ENCODE measurements at regions not wholly inside any gene's neighbourhood (a gene's known extent, or its start where the extent isn't known, plus 50 kb on each side); places are given as distances from the start of the nearest gene placed in this dataset.

DNA sequence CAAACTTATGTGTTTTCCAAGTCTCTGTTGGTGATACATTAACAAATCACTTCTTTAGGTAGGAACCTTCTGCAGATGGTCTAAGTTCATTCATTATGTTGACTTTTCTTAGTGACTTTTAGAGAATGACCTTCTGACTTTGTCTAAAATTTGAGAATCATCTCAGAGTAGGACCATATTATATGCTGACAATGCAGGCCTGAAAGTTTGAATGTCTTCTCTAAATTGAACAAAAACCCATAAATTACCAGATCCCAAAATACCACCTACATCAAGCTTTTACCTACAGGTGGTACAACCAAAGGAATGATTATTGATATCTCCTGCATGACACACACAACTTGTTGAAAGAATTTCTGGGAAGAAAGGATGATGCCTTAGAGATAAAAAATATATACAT is 191.5 kb downstream of the SOD2 start:
- ATAC-seq (no peak), DNase-seq (no peak)
- no peaks in the 10 kb centered on the region for H3K36me3 Mint-ChIP-seq (ENCODE audit: insufficient read depth)
- no peaks in the 10 kb centered on the region for H3K4me1 Mint-ChIP-seq (ENCODE audit: low read depth)
- H3K27me3 Mint-ChIP-seq (ENCODE audit: low read depth): peaks cover 6% of the 10 kb centered on the region
- H3K9me3 Mint-ChIP-seq: peaks cover 17% of the 10 kb centered on the region
- no peak overlapping the region for H3K4me3 Mint-ChIP-seq

DNA sequence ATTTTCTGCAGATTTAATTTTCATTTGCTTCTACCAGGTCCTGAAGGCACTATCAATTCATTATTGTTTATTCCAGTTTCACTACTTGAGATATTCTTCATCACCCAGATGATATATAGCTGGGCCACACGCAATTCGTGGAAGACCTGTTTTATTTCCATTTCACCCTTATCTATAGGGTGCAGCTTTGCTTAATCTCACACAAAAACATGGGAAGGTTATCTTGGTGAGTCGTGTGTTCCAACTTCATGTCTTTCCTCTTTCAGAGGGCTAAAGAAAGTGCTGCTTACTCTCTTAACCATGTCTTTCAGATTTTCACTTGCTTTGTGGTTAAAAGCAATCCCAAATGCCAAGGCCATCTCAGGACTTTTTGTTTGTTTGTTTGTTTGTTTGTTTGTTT is 194.0 kb downstream of the SOD2 start:
- peaks cover 12% of the 10 kb centered on the region for H3K27me3 Mint-ChIP-seq (ENCODE audit: low read depth)
- peaks cover 17% of the 10 kb centered on the region for H3K9me3 Mint-ChIP-seq
- H3K36me3 Mint-ChIP-seq (ENCODE audit: insufficient read depth): no peaks in the 10 kb centered on the region
- no peak for DNase-seq
- H3K4me3 Mint-ChIP-seq: no peak overlapping the region
- no peaks in the 10 kb centered on the region for H3K4me1 Mint-ChIP-seq (ENCODE audit: low read depth)
- no peak for ATAC-seq

DNA sequence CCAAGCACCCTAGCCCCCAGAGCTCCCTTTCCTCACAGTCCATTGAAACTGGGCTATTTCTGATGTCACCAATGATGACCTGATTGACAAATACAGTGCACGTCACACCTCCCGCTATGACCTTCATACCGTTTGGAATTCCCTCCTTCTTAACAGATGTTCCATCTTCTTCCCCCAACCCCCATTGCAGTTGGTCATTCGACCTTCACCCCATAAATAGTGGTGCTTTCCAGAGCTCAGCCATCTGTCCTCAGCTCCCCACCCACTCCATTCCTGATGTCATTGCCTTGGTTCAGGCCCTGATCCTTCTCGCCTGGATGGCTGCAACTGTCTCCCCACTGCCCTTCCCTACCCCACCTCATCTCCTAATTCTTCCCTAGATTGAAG is 198.5 kb downstream of the SOD2 start:
- DNase-seq: no peak
- H3K9me3 Mint-ChIP-seq: peaks cover 14% of the 10 kb centered on the region
- H3K4me3 Mint-ChIP-seq: no peak overlapping the region
- no peak for ATAC-seq
- H3K36me3 Mint-ChIP-seq (ENCODE audit: insufficient read depth): no peaks in the 10 kb centered on the region
- peaks cover 15% of the 10 kb centered on the region for H3K27me3 Mint-ChIP-seq (ENCODE audit: low read depth)
- no peaks in the 10 kb centered on the region for H3K4me1 Mint-ChIP-seq (ENCODE audit: low read depth)

DNA sequence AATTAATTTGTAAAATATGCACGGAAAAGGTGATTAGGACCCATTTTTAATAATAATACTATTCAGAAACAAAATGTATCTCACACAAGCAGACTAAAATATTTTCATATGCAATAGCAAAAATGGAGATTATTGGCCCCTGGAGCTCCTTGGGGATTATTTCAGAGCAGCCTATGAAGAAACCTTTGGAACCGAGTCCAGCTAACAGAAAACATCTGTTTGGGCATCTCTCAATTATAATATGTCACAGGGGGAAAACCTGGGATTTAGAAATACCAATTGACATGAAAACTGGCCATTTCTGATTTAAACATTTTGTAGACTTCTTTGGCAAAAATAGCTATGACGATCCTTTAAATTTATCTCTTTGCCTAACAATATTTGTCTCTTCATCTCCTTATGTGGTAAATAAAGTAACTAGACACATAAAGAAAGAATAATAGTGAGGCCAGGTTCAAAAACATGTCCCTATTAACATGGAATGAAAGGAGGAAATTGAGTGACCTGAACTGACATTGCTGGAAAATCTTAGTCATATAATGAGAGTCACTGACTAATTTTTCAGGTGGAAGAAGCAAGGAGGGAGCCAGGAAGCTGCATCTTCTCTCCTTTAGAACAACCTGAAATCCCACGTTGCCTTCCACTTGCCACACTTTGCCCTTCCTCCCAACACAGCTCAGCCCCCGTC is 199.0 kb downstream of the SOD2 start:
- Mint-ChIP-seq H3K4me3 (no peak overlapping the region), H3K27me3 (ENCODE audit: low read depth) (peaks cover 15% of the 10 kb centered on the region), H3K4me1 (ENCODE audit: low read depth) (no peaks in the 10 kb centered on the region), H3K36me3 (ENCODE audit: insufficient read depth) (no peaks in the 10 kb centered on the region), H3K9me3 (peaks cover 14% of the 10 kb centered on the region)
- ATAC-seq: no peak
- DNase-seq: no peak

DNA sequence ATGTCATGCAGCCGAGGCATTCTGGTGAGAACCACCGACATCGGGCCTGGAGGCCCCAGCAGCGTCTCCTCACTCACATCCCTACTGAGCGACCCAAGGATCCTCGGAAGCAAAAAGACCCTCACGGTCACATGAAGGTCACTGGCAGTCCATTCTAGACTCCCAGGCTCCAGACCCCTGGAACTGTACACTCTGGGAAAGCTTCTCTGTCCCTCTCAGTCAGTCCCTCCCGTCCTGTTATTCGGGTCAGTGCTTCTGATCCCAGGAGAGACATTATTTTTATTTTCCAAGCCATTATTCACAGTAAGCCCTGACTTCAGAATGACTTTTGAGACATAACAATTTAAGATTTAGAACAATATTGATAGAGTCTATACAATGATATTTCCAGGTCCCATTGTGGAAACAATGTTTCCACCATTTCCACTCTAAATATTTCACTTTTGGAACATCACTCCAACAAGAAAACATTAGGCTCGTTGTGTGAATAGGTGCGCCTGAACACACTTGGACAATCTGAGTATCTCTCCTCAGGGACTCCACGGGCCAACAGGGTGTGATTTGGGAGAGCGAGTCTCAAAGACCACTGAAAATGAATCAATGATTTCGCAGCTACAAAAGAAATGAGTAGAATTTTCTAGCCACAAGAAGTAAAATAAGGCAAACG is 199.7 kb downstream of the SOD2 start:
- peaks cover 15% of the 10 kb centered on the region for H3K27me3 Mint-ChIP-seq (ENCODE audit: low read depth)
- no peaks in the 10 kb centered on the region for H3K4me1 Mint-ChIP-seq (ENCODE audit: low read depth)
- H3K36me3 Mint-ChIP-seq (ENCODE audit: insufficient read depth): no peaks in the 10 kb centered on the region
- no peak for ATAC-seq
- H3K4me3 Mint-ChIP-seq: no peak overlapping the region
- peaks cover 8% of the 10 kb centered on the region for H3K9me3 Mint-ChIP-seq
- DNase-seq: no peak

DNA sequence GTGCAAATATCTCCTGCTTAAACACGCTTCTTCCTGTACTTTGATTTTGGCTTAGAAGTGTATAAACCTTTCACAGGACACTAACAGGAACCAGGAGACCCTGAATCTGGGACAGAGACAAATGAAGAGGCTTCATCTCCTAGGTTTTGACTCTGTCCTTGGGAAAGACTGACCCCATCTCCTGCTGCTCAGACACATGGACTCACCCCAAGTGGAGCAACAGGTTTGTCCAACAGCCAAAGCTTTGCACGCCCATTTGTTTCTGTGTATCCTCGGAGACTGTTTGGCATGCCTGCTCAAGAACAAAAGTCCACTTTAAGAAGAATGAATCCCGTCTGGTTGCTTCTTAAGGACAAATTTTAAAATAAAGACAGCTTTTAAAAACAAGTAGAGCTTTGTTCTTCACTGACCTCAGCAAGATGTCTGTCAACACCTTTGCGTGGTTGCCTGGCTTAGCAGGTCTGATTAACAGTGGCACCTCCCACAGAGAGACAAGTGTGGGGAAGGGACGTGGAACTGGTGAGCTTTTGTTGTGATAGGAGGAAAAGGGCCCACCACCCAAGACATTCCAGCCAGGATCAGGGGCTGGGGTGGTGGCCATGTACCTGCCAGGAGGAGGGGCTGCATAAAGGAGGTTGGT is 202.6 kb downstream of the SOD2 start:
- Mint-ChIP-seq H3K4me1 (ENCODE audit: low read depth) (no peaks in the 10 kb centered on the region), H3K36me3 (ENCODE audit: insufficient read depth) (no peaks in the 10 kb centered on the region), H3K4me3 (no peak overlapping the region), H3K9me3 (no peaks in the 10 kb centered on the region), H3K27me3 (ENCODE audit: low read depth) (peaks cover 10% of the 10 kb centered on the region)
- ATAC-seq: no peak
- no peak for DNase-seq

DNA sequence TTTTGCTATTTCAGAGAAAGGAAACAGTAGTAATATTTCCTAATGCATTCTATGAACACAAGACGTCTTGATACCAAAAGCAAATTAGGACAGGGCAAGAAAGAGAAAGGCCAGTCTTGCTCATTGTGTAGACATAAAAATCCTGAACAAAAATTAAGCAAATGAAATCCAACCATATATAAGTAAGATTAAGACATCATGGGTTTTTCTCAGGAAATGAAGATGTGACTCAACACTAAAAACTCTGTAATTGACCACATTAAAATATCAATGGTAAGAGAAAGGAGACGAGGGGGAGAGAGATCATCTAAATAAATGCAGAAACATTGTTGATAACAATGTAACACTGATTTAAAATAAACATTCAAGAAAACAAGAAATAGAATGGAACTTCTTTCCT is 205.4 kb downstream of the SOD2 start:
- DNase-seq (no peak), ATAC-seq (no peak)
- no peak overlapping the region for H3K4me3 Mint-ChIP-seq
- H3K9me3 Mint-ChIP-seq: no peaks in the 10 kb centered on the region
- H3K27me3 Mint-ChIP-seq (ENCODE audit: low read depth): peaks cover 8% of the 10 kb centered on the region
- H3K36me3 Mint-ChIP-seq (ENCODE audit: insufficient read depth): no peaks in the 10 kb centered on the region
- no peaks in the 10 kb centered on the region for H3K4me1 Mint-ChIP-seq (ENCODE audit: low read depth)

DNA sequence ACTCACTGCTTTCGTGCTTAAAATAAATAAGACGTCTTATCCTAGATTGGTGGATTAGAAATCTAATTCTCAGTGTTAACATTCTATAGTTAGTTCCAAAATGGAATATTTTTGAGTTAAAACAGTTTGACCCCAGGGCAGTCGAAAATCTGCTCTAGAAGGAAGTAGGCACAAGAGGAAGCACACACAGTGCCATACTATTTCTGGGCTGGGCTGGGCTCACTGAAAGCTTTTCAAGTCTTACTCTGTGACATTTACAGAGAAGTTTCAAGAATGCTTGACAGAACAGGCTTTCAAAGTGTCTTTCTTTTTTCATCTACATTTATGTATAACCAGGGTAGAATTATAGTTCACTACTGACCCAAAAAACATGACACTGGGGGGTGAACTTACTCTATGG is 209.8 kb downstream of the SOD2 start:
- H3K4me1 Mint-ChIP-seq (ENCODE audit: low read depth): no peaks in the 10 kb centered on the region
- peaks cover 21% of the 10 kb centered on the region for H3K27me3 Mint-ChIP-seq (ENCODE audit: low read depth)
- H3K36me3 Mint-ChIP-seq (ENCODE audit: insufficient read depth): no peaks in the 10 kb centered on the region
- H3K9me3 Mint-ChIP-seq: no peaks in the 10 kb centered on the region
- H3K4me3 Mint-ChIP-seq: no peak overlapping the region
- DNase-seq: no peak
- ATAC-seq: no peak

DNA sequence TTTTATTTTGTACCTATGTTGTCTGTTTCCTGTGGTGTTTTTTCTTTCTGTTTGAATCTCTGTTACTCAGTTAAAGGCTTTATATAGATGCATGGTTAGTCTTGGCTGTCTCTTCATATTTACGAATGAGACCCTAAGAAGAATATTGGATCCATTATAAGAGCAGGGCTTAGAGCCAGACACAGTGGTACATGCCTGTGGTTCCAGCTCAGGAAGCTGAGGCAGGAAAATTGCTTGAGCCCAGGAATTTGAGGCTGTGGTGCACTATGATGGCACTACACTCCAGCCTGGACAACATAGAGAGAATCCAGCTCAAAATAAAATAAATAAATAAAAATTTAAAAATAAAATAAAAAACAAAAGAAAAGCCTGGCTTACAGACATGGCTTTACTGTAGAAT is 211.1 kb downstream of the SOD2 start:
- DNase-seq (no peak), ATAC-seq (no peak)
- no peaks in the 10 kb centered on the region for H3K4me1 Mint-ChIP-seq (ENCODE audit: low read depth)
- H3K9me3 Mint-ChIP-seq: no peaks in the 10 kb centered on the region
- peaks cover 22% of the 10 kb centered on the region for H3K27me3 Mint-ChIP-seq (ENCODE audit: low read depth)
- H3K36me3 Mint-ChIP-seq (ENCODE audit: insufficient read depth): no peaks in the 10 kb centered on the region
- H3K4me3 Mint-ChIP-seq: no peak overlapping the region

DNA sequence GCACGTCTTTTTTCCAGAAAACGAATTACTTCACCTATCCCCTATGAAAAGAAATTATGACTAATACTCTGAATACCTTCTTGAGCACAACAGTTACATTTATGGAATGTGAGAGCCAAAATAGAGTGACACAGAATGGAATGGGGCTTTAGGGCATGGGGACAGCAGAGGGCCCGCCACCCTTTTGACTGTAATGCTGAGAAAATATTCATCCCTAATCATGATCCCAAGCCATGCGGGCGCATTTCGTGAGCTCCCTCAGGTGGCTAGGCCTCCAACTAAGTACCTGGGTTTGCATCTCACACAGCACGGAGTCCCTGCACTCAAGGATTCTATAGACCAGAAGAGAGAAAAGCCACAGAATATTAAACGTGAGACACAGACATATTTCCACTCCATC is 212.6 kb downstream of the SOD2 start:
- Mint-ChIP-seq H3K4me3 (no peak overlapping the region), H3K4me1 (ENCODE audit: low read depth) (no peaks in the 10 kb centered on the region), H3K27me3 (ENCODE audit: low read depth) (peaks cover 21% of the 10 kb centered on the region), H3K36me3 (ENCODE audit: insufficient read depth) (no peaks in the 10 kb centered on the region), H3K9me3 (no peaks in the 10 kb centered on the region)
- DNase-seq: no peak
- no peak for ATAC-seq

DNA sequence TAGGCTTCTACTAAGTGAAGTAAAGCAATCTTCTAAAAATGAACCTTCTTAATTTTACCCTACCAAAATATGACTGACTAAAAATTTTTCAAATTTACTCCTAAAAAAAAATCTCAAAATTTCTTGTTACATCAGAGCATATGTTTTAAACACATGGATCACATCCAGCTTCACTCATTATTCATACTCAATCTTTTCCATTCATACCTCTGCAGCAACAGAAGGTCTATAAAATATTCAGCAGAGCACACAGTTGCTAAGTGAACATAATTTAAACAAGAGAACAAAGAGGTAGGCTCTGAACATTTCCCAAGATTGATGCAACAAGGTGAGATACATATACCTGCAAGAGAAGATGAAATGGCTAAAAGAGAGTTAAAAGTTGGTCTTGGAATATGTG is 213.9 kb downstream of the SOD2 start:
- no peak for DNase-seq
- peaks cover 21% of the 10 kb centered on the region for H3K27me3 Mint-ChIP-seq (ENCODE audit: low read depth)
- H3K4me1 Mint-ChIP-seq (ENCODE audit: low read depth): no peaks in the 10 kb centered on the region
- no peak for ATAC-seq
- no peak overlapping the region for H3K4me3 Mint-ChIP-seq
- H3K9me3 Mint-ChIP-seq: no peaks in the 10 kb centered on the region
- no peaks in the 10 kb centered on the region for H3K36me3 Mint-ChIP-seq (ENCODE audit: insufficient read depth)

DNA sequence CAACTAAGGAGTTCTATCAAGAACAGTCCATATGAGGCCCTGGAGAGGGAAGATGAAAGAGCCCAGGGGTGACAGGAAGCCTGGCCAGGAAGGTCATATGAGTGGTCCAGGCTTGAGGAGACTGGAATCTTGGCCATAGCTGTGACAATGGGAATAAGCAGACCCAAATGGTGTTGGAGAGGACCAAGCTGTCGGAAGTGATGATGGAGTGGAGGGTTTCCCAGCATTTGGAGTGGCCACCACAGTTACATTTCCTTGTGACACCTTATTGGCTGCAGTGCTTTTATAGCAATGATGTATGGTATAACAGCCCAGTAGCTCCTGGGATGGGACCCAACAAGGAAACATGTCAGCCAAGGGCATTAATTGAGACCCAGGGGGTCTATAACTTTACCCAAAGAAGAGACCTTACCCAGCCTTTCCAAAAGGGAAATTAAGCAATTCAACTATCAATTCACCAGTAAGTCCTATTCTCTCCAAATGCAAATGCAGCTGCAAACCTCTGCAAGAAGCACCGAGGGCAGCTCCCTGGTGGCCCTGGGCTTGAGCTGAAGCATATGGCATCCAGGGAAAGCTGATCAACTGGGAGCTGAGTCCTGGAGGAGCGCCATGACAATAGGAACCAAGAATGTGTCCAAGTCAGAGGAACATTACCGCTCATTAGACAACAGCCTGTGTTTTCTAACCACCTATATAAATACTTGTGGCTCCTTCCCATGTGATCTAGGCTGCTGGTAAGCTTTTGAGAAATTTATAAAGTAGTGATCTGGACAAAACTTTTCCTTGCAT is 219.4 kb downstream of the SOD2 start:
- Mint-ChIP-seq H3K27me3 (ENCODE audit: low read depth) (peaks cover 19% of the 10 kb centered on the region), H3K4me3 (no peak overlapping the region), H3K4me1 (ENCODE audit: low read depth) (no peaks in the 10 kb centered on the region), H3K36me3 (ENCODE audit: insufficient read depth) (no peaks in the 10 kb centered on the region), H3K9me3 (no peaks in the 10 kb centered on the region)
- ATAC-seq (no peak), DNase-seq (no peak)

DNA sequence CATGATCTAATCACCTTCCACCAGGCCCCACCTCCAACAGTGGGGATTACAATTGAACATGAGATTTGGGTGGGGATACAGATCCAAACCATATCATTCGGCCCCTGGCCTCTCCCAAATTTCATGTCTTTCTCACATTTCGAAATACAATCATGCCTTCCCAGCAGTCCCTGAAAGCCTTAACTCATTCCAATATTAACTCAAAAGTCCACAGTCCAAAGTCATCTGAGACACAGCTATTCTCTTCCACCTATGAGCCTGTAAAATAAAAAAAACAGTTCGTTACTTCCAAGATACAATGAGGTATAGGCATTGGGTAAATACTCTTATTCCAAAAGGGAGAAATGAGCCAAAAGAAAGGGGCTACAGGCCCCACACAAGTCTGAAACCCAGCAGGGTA is 222.6 kb downstream of the SOD2 start:
- H3K27me3 Mint-ChIP-seq (ENCODE audit: low read depth): peaks cover 26% of the 10 kb centered on the region
- peaks cover 2% of the 10 kb centered on the region for H3K4me1 Mint-ChIP-seq (ENCODE audit: low read depth)
- DNase-seq (no peak), ATAC-seq (no peak)
- no peaks in the 10 kb centered on the region for H3K36me3 Mint-ChIP-seq (ENCODE audit: insufficient read depth)
- H3K4me3 Mint-ChIP-seq: no peak overlapping the region
- H3K9me3 Mint-ChIP-seq: no peaks in the 10 kb centered on the region

DNA sequence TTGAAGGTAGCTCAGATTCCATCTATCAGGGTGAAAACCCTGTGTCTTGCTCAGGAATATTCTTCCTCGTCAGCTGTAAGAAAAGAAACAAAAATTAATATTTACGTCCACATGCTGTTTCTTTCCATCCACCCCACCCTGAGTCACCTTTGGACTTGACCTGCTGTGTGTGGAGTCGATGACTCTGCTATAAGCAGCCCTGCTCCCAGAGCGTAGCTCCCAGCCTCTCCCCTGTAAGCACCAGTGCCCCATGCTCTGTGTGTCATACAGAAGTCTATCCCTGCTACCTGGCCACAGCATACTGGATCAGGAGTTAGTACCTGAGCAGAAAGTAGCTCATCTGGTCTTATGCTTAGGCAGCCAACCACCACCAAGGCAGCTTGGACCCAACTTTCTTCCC is 223.6 kb downstream of the SOD2 start:
- Mint-ChIP-seq H3K36me3 (ENCODE audit: insufficient read depth) (no peaks in the 10 kb centered on the region), H3K4me3 (no peak overlapping the region), H3K9me3 (no peaks in the 10 kb centered on the region), H3K4me1 (ENCODE audit: low read depth) (peaks cover 2% of the 10 kb centered on the region), H3K27me3 (ENCODE audit: low read depth) (peaks cover 26% of the 10 kb centered on the region)
- no peak for DNase-seq
- no peak for ATAC-seq

Data from activated T-cell treated with anti-CD3 and anti-CD28 coated beads, Interleukin-2, amount 50 U/mL, for 4 hours (primary cell).